HFFc6 (cell line): ENCODE measurements at regions not wholly inside any gene's neighbourhood (a gene's known extent, or its start where the extent isn't known, plus 50 kb on each side); places are given as distances from the start of the nearest gene placed in this dataset.

Experiments used
- DNase-seq: peaks from one replicate; pipeline ENCODE4 v3.0.0-alpha.2; 2018
- H3K27ac Mint-ChIP-seq: 2 replicates; pipeline ENCODE4 v1.8.0; 2020; ENCODE audit warnings: mild to moderate bottlenecking, mixed read lengths
- H3K27me3 Mint-ChIP-seq: 2 replicates; pipeline ENCODE4 v1.8.0; 2021; ENCODE audit warnings: mild to moderate bottlenecking, moderate library complexity, mixed read lengths; ENCODE audit not compliant: insufficient read depth
- H3K36me3 Mint-ChIP-seq: 2 replicates; pipeline ENCODE4 v1.8.0; 2021; ENCODE audit warnings: low read depth, mixed read lengths
- H3K4me1 Mint-ChIP-seq: 2 replicates; pipeline ENCODE4 v1.8.0; 2020; ENCODE audit warnings: low read depth, mixed read lengths
- H3K4me3 Mint-ChIP-seq: 2 replicates; pipeline ENCODE4 v1.8.0; 2020; ENCODE audit warnings: mild to moderate bottlenecking, moderate library complexity, mixed read lengths
- H3K9me3 Mint-ChIP-seq: 2 replicates; pipeline ENCODE4 v1.8.0; 2020; ENCODE audit warnings: mild to moderate bottlenecking, mixed read lengths
- TF ChIP-seq, protein P1 (sequence below): fragments of 200-600 bp; sonication (generic); IDR thresholded peaks from 2 replicates; pipeline ENCODE4 v1.5.0; 2021; ENCODE audit warnings: antibody characterized with exemption, mild to moderate bottlenecking

DNA sequence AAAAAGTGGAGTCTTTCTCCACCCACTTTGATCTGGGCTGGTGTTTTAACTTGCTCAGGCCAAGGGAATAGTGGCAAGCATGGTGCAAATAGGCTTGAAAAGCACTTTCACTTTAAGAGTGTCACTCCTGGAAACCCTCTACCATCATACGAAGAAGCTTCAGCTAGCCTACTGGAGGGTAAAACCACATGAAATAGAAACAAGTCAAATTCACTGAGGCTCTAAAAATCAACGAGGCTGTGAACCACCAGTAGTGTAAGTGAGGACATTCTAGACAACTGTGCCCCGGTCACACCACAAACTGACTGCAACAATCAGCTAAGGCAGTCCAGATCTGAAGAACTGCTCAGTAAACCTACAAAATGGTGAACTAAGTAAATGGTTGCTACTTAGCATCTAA, 2366.3 kb upstream of the C9orf72 start:
- no peak for DNase-seq
- TF ChIP-seq, protein P1, sequence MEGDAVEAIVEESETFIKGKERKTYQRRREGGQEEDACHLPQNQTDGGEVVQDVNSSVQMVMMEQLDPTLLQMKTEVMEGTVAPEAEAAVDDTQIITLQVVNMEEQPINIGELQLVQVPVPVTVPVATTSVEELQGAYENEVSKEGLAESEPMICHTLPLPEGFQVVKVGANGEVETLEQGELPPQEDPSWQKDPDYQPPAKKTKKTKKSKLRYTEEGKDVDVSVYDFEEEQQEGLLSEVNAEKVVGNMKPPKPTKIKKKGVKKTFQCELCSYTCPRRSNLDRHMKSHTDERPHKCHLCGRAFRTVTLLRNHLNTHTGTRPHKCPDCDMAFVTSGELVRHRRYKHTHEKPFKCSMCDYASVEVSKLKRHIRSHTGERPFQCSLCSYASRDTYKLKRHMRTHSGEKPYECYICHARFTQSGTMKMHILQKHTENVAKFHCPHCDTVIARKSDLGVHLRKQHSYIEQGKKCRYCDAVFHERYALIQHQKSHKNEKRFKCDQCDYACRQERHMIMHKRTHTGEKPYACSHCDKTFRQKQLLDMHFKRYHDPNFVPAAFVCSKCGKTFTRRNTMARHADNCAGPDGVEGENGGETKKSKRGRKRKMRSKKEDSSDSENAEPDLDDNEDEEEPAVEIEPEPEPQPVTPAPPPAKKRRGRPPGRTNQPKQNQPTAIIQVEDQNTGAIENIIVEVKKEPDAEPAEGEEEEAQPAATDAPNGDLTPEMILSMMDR = no peak
- Mint-ChIP-seq H3K27me3 (no peaks in the 10 kb centered on the region; the same call in 1 of the 2 replicates), H3K4me1 (no peaks in the 10 kb centered on the region), H3K27ac (no peak overlapping the region), H3K4me3 (no peak overlapping the region), H3K36me3 (no peaks in the 10 kb centered on the region), H3K9me3 (peaks cover 25% of the 10 kb centered on the region)

DNA sequence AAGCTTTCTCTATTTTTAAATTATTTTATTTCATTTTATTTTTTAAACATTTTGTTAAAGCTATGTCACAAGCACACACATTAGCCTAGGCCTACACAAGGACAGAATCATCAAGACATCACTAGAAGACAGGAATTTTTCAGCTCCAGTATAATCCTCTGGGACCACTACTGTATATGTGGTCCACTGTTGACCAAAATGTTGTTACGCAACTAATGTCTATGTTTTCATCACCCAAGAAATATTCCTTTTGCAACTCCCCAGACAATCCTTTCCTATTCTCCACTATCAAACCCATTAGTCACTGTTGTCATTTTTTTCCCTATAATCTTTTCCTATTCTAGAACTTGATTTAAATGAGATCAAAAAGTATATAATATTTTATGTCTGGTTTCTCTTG, 2371.7 kb upstream of the C9orf72 start:
- Mint-ChIP-seq H3K4me3 (no peak overlapping the region), H3K9me3 (no peaks in the 10 kb centered on the region), H3K27me3 (no peaks in the 10 kb centered on the region), H3K36me3 (no peaks in the 10 kb centered on the region), H3K27ac (no peak overlapping the region), H3K4me1 (no peaks in the 10 kb centered on the region)
- no peak for DNase-seq
- TF ChIP-seq, protein P1 = no peak

DNA sequence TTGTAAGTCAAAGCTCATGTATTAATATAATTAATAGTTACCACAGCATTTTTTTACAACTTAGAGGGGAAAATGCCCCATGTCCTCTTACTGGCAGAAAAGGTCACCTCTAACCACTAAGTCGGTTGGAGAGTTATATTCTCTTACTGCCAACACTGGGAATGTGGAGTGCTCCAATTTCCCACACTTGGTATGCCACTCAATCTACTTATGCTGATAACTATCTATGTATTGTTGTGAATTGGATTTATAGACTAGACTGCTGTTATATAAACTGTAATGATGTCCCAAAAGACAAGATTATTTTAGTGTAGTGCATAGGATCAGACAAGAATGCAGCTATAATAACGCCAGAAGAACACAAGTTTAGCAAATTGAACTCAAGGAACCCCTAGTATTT, 2385.2 kb upstream of the C9orf72 start:
- Mint-ChIP-seq H3K4me3 (no peak overlapping the region), H3K4me1 (peaks cover 9% of the 10 kb centered on the region)
- TF ChIP-seq, protein P1 = no peak

GRCh38 chr9:29965834-29966233, 2392.6 kb upstream of the C9orf72 start:
- Mint-ChIP-seq H3K27ac (no peak overlapping the region), H3K36me3 (no peaks in the 10 kb centered on the region), H3K4me3 (no peak overlapping the region), H3K27me3 (no peaks in the 10 kb centered on the region), H3K9me3 (no peaks in the 10 kb centered on the region), H3K4me1 (peaks cover 33% of the 10 kb centered on the region)
- no peak for DNase-seq
- TF ChIP-seq, protein P1 = no peak

More for the DNA sequence above, 2385.2 kb upstream of the C9orf72 start:
- DNase-seq = no peak
- Mint-ChIP-seq H3K27me3 (no peaks in the 10 kb centered on the region), H3K36me3 (no peaks in the 10 kb centered on the region), H3K9me3 (peaks cover 6% of the 10 kb centered on the region; the same call in 1 of the 2 replicates), H3K27ac (no peak overlapping the region)

DNA sequence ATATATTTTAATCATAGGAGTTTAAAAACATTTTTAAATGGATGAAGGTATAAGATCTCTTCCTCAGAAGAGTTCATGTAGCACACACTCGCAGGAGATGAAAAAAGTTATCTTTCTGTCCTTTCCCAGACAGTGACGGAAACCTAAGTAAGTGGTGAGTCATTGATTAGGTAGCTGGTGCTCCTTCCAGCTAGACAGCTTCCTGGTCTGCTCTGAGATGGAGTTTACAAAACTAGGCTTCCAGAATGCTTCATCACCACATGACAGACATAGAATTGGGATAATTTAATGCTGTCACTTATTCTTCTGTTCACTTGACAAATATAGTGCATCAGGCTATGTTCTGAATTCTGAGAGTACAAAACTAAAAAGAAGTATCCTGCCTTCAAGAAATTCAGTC, 2393.0 kb upstream of the C9orf72 start:
- Mint-ChIP-seq H3K36me3 (no peaks in the 10 kb centered on the region), H3K4me1 (peaks cover 33% of the 10 kb centered on the region), H3K27ac (no peak overlapping the region), H3K4me3 (no peak overlapping the region), H3K27me3 (no peaks in the 10 kb centered on the region), H3K9me3 (no peaks in the 10 kb centered on the region)
- peak; percentile 46 for DNase-seq
- TF ChIP-seq, protein P1 = no peak

DNA sequence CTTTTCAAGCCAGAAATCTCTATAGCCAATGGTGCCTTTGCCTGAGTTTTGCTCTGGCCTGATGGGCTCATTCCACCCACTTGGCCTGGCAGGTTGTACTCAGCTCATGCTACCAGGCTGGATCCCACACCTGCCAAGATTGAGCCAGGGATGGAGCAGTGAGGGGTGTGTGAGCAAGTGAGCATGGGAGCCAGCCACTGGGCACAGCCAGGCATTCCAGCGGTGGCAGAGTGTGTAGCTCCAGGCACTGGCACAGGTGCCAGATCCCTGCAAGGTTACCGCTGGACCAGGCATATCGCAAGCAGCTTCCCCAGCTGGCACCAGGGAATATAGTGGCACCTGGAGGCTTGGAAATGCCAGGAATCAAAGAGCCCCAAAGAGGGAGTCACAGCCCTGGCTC, 2395.6 kb upstream of the C9orf72 start:
- Mint-ChIP-seq H3K27ac (no peak overlapping the region), H3K27me3 (no peaks in the 10 kb centered on the region), H3K9me3 (no peaks in the 10 kb centered on the region), H3K4me3 (no peak overlapping the region), H3K4me1 (peaks cover 24% of the 10 kb centered on the region), H3K36me3 (no peaks in the 10 kb centered on the region)
- DNase-seq = no peak
- TF ChIP-seq, protein P1 = no peak
